Smooth muscle cell (in vitro differentiated cells): ENCODE measurements at regions not wholly inside any gene's neighbourhood (a gene's known extent, or its start where the extent isn't known, plus 50 kb on each side); places are given as distances from the start of the nearest gene placed in this dataset.

Source experiments
- DNase-seq: peaks from one replicate; lab custom pipeline; 2025; ENCODE audit not compliant: unreplicated experiment; lab: John Stamatoyannopoulos, UW
- H2AFZ ChIP-seq: fragments of 200-600 bp; sonication (generic); 2 replicates; pipeline ENCODE4 v1.6.0; 2016; ENCODE audit warnings: antibody characterized with exemption, low read depth, mild to moderate bottlenecking
- H3F3A ChIP-seq: fragments of 200-600 bp; sonication (generic); 2 replicates; pipeline ENCODE4 v1.6.0; 2017; ENCODE audit warnings: antibody characterized with exemption, low read depth
- H3K27ac ChIP-seq: fragments of 200-600 bp; sonication (generic); 2 replicates; pipeline ENCODE4 v1.5.1; 2016; ENCODE audit warnings: low read depth, mild to moderate bottlenecking
- H3K27me3 ChIP-seq: fragments of 200-600 bp; sonication (generic); 2 replicates; pipeline ENCODE4 v1.6.1; 2016; ENCODE audit warnings: low read depth, mild to moderate bottlenecking
- H3K36me3 ChIP-seq: fragments of 200-600 bp; sonication (generic); 2 replicates; pipeline ENCODE4 v1.5.1; 2016; ENCODE audit warnings: low read depth
- H3K4me1 ChIP-seq: fragments of 200-600 bp; sonication (generic); 2 replicates; pipeline ENCODE4 v1.5.1; 2016; ENCODE audit warnings: low read depth
- H3K4me2 ChIP-seq: fragments of 200-600 bp; sonication (generic); 2 replicates; pipeline ENCODE4 v1.6.0; 2016; ENCODE audit warnings: mild to moderate bottlenecking
- H3K4me3 ChIP-seq: fragments of 200-600 bp; sonication (generic); 2 replicates; pipeline ENCODE4 v1.5.1; 2016; ENCODE audit warnings: mild to moderate bottlenecking
- H3K79me2 ChIP-seq: fragments of 200-600 bp; sonication (generic); 2 replicates; pipeline ENCODE4 v1.6.0; 2016; ENCODE audit warnings: low read depth, mild to moderate bottlenecking
- H3K9ac ChIP-seq: fragments of 200-600 bp; sonication (generic); 2 replicates; pipeline ENCODE4 v1.6.0; 2016; ENCODE audit warnings: low read depth
- H3K9me3 ChIP-seq: fragments of 200-600 bp; sonication (generic); replicated peaks from 2 replicates; pipeline ENCODE4 v1.5.1; 2016; ENCODE audit warnings: low read depth
- H4K20me1 ChIP-seq: fragments of 200-600 bp; sonication (generic); 2 replicates; pipeline ENCODE4 v1.6.0; 2016; ENCODE audit warnings: low read depth
- WGBS: methylation state at CpG from one replicate; pipeline ENCODE4 v1.1.7; 2016; ENCODE audit warnings: low lambda C conversion rate; 5-methylcytosine and 5-hydroxymethylcytosine counted together
- TF ChIP-seq, protein P1 (sequence below): fragments of 200-600 bp; sonication (generic); IDR thresholded peaks from 2 replicates; pipeline ENCODE4 v1.5.1; 2017; ENCODE audit warnings: borderline replicate concordance, mild to moderate bottlenecking, antibody characterized with exemption; ENCODE audit not compliant: insufficient read depth, poor library complexity, severe bottlenecking

DNA sequence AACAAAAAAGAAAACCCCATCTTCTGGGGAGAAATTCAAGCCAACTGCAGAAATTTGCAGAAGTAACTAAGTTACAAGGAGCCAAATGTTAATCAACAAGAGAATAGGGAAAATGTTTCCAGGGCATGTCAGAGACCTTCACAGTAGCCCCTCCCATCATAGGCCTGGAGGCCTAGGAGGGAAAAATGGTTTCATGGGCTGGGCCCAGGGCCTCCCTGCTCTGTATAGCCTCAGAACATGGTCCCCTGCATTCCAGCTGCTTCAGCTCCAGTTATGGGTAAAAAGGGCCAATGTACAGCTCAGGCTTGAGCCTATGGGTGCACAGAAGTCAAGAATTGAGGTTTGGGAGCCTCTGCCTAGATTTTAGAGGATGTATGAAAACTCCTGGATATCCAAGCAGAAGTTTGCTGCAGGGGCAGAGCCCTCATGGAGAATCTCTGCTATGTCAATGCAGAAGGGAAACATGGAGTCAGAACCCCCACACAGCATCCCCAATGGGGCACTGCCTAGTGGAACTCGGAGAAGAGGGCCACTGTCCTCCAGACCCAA lies 260.9 kb downstream of the DUSP6 start:
- Histone ChIP-seq H3K27ac (no peak overlapping the region), H3K4me3 (no peak overlapping the region), H3K36me3 (no peaks in the 10 kb centered on the region), H2AFZ (no peak overlapping the region), H3K9ac (no peak overlapping the region), H3K27me3 (no peaks in the 10 kb centered on the region), H3K4me2 (no peak overlapping the region), H3K9me3 (no peaks in the 10 kb centered on the region), H3K79me2 (no peaks in the 10 kb centered on the region), H4K20me1 (no peaks in the 10 kb centered on the region), H3F3A (no peaks in the 10 kb centered on the region), H3K4me1 (peaks cover 9% of the 10 kb centered on the region)
- WGBS: 93% methylated on average over 1 of the region's 1 CpG
- TF ChIP-seq, protein P1, sequence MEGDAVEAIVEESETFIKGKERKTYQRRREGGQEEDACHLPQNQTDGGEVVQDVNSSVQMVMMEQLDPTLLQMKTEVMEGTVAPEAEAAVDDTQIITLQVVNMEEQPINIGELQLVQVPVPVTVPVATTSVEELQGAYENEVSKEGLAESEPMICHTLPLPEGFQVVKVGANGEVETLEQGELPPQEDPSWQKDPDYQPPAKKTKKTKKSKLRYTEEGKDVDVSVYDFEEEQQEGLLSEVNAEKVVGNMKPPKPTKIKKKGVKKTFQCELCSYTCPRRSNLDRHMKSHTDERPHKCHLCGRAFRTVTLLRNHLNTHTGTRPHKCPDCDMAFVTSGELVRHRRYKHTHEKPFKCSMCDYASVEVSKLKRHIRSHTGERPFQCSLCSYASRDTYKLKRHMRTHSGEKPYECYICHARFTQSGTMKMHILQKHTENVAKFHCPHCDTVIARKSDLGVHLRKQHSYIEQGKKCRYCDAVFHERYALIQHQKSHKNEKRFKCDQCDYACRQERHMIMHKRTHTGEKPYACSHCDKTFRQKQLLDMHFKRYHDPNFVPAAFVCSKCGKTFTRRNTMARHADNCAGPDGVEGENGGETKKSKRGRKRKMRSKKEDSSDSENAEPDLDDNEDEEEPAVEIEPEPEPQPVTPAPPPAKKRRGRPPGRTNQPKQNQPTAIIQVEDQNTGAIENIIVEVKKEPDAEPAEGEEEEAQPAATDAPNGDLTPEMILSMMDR: no peak
- DNase-seq: no peak

DNA sequence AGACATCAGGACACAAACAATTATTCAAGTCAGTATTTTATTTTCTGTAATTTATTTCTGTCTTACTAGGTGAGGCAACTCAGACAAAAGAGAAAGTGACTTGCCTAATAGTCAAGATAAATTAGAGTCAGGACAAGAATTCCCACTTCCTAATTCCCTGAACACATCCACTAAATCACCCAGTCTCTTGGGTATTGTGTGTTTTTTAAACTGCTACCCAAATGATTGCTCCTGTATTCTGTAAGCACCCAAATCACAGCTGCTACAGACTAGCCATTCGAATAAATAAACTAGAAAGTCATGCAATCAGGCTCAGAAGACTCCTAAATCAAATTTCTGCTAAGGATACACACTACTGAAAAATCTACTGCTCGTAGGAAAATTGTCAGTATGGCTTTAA lies 263.0 kb downstream of the DUSP6 start:
- 92% methylated on average over 2 of the region's 2 CpGs for WGBS
- no peak for DNase-seq
- H3K4me1 ChIP-seq: peaks cover 9% of the 10 kb centered on the region
- H3K36me3 ChIP-seq: no peaks in the 10 kb centered on the region
- no peak overlapping the region for H3K4me2 ChIP-seq
- H3K27ac ChIP-seq: no peak overlapping the region
- H3K9me3 ChIP-seq: no peaks in the 10 kb centered on the region
- H3K27me3 ChIP-seq: no peaks in the 10 kb centered on the region
- H3K9ac ChIP-seq: no peak overlapping the region
- H2AFZ ChIP-seq: no peak overlapping the region
- no peak overlapping the region for H3K4me3 ChIP-seq
- no peaks in the 10 kb centered on the region for H4K20me1 ChIP-seq
- H3K79me2 ChIP-seq: no peaks in the 10 kb centered on the region
- TF ChIP-seq, protein P1: no peak
- H3F3A ChIP-seq: no peaks in the 10 kb centered on the region

DNA sequence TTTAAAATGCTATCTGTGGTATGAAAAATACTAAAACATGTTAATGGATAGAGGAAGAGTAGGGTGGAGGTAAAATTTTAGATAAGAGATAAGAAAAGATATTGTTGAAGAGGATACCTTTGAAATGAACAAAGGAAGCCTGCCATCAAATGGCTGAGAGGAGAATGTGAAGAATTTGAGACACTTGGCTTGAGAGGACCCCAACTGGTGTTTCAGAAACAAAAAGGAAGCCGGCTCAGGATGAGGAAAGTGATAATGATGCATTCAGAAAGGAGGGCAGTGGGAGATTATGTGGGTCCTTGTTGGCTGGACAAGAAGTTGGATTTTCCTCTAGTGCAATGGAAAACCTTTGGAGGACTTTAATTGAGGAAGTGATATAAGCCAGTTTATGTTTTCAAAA lies 264.4 kb downstream of the DUSP6 start:
- no peaks in the 10 kb centered on the region for H3F3A ChIP-seq
- no peak for DNase-seq
- no peak overlapping the region for H3K4me3 ChIP-seq
- no peak overlapping the region for H3K4me2 ChIP-seq
- TF ChIP-seq, protein P1: no peak
- no peak overlapping the region for H3K9ac ChIP-seq
- no peaks in the 10 kb centered on the region for H3K79me2 ChIP-seq
- peaks cover 9% of the 10 kb centered on the region for H3K4me1 ChIP-seq
- no peaks in the 10 kb centered on the region for H3K36me3 ChIP-seq
- H3K27ac ChIP-seq: no peak overlapping the region
- no peaks in the 10 kb centered on the region for H4K20me1 ChIP-seq
- no peaks in the 10 kb centered on the region for H3K9me3 ChIP-seq
- H3K27me3 ChIP-seq: no peaks in the 10 kb centered on the region
- WGBS: 29% methylated on average over 1 of the region's 1 CpG
- H2AFZ ChIP-seq: no peak overlapping the region

DNA sequence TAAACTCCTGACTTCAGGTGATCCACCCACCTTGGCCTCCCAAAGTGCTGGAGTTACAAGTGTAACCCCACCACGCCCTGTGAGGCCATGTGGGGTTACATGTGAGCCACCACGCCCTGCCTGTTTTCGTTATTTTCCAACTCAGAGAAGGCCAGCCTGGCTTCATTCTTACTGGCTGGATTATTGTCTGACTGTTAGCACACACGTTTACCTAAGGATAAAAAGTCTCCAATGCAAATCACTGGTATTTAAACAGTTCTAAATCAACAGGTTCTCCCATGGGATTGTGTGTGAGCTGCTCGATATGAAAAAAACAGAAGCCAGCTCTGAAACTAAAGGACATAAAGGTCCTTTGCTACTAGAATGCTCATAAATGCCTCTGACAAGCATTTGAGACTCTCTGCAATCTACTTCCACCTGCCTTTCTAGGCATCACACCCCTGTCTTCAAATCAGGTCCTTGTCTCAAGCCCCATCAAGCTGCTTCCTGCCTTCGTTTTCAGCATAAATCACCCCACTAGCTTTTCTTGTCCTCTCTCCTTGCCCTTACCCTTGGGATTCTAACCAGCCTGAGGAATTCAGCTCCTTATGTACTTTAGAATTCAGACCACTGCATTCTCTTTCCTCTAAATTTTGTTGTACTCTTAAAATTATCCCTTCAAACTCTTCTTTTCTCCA lies 265.0 kb downstream of the DUSP6 start:
- Histone ChIP-seq H4K20me1 (no peaks in the 10 kb centered on the region), H3F3A (no peaks in the 10 kb centered on the region), H3K4me3 (no peak overlapping the region), H3K4me2 (no peak overlapping the region), H3K9me3 (no peaks in the 10 kb centered on the region), H3K79me2 (no peaks in the 10 kb centered on the region), H3K27me3 (no peaks in the 10 kb centered on the region), H3K9ac (no peak overlapping the region), H3K4me1 (peaks cover 9% of the 10 kb centered on the region), H3K27ac (no peak overlapping the region), H3K36me3 (no peaks in the 10 kb centered on the region), H2AFZ (no peak overlapping the region)
- no peak for DNase-seq
- TF ChIP-seq, protein P1: no peak
- WGBS: 69% methylated on average over 6 of the region's 6 CpGs
